GM21515 (cell line): ENCODE measurements at regions not wholly inside any gene's neighbourhood (a gene's known extent, or its start where the extent isn't known, plus 50 kb on each side); places are given as distances from the start of the nearest gene placed in this dataset.
"Not testable (repeated sequence)": the region's sequence is repeated elsewhere in the genome, so short reads cannot be mapped to it uniquely, and the experiment has no call there.

Experiments
- ATAC-seq: cut with Tn5 transposase; IDR thresholded peaks from one replicate; pipeline ENCODE4 v1.9.1; 2021; ENCODE audit not compliant: unreplicated experiment

DNA sequence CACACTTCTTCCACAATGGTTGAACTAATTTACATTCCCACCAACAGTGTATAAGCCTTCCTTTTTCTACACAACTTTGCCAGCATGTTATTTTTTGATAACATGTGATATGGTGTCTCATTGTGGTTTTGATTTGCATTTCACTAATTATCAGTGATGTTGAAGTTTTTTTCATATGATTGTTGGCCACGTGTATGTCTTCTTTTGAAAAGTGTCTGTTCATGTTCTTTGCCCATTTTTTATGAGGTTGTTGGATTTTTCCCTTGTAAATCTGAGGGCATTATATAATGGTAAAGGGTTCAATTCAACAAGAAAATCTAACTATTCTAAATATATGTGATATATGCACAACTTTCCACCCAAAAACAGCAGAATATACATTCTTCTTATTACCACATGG is 153.4 kb upstream of the POGK start:
- not testable (repeated sequence) for ATAC-seq

DNA sequence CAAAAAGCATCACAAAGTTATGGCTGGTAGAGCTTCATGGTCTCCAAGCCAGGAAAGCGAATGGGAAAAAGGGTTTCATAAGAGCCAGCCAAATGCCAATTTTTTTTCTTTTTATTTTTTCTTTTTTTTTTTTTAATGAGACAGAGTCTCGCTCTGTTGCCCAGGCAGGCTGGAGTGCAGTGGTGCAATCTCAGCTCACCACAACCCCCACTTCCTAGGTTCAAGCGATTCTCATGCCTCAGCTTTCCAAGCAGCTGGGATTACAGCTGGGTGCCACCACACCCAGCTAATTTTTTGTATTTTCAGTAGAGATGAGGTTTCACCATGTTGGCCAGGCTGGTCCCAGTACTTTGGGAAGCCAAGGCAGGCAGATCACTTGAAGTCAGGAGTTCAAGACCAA is 148.7 kb upstream of the POGK start:
- ATAC-seq, result not testable (repeated sequence)

DNA sequence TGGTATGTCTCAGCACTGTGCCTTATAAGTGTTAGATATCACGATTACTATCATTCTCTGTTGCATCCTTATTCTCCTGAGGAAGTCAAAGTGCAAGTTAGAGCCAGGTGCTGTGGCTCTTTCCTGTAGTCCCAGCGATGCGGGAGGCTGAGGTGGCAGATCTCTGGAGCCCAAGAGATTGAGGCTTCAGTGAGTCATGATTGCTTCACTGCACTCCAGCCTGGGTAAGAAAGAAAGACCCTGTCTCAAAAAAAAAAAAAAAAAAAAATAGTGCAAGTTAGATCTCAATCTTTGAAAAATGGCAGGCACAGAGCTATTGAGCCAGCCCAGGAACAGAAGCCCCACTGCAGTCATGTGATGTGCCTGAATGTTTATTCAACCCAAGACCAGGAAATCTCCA is 147.8 kb upstream of the POGK start:
- no peak for ATAC-seq

DNA sequence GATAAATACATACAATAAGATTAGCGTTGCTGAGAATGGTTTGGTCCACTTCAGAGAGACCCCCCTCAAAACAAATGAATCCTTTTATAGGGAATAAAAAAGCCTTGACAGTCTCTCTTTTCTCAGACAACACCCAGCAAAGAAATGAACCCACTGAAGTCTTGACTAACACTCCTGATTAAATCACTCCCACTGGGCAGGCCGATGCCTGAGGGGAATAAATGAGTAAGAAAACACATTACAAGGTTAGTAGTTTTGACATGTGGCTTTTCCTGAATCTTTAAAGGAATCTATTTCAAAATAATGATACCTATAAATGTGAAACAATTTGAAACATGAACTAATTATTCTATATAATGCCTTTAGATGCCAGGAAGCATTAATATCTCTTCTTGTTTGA is 146.9 kb upstream of the POGK start:
- no peak for ATAC-seq

DNA sequence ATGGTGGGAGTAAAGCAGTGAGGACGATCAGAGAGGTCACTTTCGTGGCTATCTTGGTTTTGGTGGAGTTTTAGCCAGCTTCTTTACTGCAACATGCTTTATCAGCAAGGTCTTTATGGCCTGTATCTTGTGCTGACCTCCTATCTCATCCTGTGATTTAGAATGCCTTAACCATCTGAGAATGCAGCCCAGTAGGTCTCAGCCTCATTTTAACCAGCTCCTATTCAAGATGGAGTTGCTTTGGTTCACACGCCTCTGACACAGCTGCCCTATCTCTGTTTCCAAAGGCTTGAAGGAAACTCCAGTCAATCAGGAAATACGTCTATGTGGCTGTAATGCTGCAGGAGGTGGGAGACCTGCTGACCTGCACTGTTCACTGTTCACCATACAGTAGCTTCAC is 146.1 kb upstream of the POGK start:
- no peak for ATAC-seq

DNA sequence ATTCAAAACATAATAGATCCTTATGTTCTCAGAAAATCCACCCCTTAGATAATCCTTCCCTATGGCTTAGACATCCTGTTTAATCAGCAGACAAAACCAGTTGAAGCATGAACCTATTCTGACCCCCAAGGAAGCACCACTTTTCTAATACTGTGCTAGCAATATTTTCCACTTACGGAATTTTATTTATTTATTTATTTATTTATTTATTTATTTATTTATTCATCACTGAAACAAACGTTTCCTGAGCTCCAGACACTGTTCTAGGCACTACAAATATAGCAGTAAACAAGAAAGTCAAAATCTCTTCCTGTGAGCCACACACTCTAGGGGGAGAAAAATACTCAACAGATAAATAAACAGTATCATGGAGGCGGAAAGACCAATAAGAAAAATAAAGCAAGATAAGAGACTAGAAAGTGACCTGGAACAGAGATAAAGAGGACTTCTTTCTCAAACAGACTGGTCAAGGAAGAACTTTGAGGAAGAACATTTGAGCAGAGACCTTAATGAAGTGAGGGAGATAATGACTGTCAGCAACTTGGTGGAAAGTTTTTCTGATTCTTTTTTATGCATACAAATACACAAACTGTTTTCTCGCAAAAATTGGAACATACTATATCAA is 145.5 kb upstream of the POGK start:
- no peak for ATAC-seq

DNA sequence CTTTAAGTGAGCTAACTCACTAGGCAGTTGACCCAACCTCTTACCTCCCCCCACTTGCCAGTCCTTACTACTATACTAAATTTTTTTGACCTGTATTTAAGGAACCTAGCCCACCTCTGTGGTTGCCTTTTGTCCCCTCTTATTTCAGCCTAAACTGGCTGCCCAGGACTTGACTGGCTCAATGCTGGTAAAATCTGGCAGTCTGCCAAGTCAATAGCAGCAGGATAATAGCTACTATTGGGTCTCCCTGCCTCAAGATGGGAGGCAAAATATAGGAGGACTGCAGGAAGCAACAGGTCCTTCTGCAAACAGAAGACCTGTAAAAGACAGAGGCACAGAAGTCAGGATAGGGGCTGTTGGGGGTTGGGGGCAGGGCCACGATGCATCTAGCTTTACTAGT is 144.2 kb upstream of the POGK start:
- no peak for ATAC-seq

DNA sequence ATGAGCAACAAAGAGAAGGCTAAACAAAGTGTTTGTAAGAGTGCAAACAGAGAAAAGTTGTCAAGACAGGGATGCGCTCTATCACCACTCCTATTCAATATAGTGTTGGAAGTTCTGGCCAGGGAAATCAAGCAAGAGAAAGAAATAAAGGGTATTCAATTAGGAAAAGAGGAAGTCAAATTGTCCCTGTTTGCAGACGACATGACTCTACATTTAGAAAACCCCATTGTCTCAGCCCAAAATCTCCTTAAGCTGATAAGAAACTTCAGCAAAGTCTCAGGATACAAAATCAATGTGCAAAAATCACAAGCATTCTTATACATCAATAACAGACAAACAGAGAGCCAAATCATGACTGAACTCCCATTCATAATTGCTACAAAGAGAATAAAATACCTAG is 143.4 kb upstream of the POGK start:
- ATAC-seq, result not testable (repeated sequence)

DNA sequence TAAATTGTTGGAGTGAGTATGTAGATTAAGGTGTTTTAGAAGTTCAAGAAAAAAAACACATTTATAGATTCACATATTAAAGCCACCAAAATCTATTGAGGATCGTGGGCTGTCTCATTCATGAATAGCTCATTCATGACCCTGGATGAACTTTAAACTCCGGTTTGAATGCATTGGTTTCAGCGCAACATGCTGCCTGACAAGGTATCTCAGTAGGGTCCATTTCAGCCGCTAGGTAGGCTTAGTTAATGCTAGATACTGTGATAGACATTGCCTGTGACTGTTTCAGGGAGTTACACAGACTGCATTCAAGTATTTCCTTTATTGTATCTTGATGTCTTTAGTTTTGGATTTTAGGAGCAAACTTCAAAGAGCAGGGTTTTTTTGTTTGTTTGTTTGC is 140.5 kb upstream of the POGK start:
- no peak for ATAC-seq

DNA sequence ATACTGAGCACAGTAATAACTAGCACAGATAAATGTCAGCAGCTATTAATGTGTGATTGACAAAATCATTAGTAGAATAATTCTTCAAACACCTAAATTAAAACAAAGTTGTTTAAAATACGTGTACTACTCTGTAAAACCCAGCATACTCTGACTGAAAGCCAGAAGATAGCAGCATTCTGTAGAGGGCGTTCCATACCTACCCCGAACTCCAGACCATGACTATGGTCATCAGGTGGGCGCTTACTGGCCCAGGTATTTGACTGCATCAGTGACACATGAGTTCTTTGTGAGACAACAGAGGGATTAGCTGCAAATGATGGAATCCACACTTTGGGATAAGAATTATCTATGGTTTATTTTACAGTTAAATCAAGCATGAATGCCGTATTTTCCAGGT is 139.7 kb upstream of the POGK start:
- no peak for ATAC-seq

DNA sequence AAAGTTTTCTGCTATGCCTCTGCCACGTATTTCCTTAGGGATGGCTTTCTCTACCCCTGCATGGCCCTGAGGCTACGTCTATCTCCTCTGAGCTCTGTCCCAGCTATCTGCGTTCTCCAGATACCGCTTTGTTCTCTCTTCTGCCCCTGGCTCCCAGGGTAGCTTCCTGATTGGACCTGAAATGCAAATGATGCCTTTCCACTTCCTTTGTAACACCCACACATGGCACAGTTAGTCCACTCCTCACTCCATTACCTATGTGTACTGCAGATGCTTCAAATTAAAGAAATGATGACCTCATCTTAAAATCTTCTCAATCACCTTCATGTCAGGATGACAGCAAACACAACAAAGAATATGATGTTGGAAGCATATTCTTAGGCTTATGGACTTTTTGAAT is 138.6 kb upstream of the POGK start:
- no peak for ATAC-seq

DNA sequence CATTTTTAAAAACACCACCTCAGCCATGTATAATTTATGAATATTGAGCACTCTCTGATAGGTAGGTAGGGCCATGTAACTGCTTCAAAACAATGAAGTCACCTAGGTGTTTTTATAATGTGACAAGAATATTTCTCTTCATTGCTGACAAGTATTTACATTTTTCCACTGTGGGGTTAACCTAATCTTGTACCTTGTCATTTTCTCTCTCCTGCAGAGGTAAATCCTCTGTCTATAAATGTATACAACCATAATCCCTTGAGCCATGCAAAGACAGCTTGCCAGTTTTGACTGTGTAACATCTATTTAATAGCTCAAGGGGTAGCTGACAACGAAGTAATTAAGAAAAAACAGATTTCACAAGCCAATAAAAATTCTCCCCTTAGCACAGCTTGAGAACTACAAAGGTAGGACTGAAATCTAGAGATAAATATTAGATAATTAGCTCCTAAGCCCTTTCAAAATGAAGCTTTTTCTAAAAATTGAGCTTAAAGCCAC is 137.6 kb upstream of the POGK start:
- ATAC-seq, result no peak

DNA sequence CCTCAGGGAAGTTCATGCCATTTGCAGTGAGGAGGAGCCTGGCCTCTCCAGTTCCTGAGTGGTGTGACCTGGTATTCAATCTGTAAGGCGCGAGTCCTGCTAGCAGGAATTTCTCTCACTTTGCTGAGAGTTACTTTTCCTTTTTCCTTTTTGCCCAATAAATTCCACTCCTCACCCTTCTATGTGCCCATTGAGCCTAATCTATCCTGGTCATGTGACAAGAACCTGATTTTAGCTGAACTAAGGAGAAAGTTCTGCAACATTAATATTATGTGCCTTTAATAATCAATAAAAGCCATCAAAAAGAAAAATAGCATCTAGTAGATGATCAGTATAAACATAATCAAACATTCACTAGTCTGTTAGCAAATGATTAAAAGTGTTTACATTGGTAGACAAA is 136.1 kb upstream of the POGK start:
- no peak for ATAC-seq

DNA sequence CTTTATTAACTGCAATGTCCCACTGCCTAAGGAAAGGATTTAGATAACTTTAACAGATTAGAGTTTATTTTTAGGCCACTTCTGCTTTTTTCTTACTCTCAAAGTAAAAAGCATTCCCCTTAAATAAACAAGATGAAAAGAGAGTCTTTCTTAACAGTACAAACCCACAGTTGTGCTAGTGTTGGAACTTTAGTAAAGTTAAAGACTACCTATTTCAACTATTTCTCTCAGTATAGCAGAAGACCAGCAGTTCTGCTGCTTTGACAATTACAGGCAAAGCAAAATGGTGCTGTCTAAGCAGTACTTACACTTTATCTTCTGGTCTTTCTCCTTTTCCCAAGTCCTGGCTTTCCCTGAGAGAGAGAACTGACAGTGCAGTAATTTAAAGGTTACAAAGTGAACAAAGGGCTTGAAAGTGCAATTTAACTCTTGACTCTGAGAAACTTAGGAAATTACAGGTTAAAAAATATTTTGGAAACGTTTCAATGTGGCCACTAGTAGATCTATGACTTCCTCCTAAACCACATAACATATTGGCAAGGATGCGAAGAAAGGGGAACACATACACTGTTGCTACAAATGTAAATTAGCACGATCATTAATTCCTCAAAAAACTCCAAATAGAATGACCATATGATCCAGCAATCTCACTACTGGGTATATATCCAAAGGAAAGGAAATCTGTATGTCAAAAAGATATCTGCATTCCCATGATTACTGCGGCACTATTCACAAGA is 135.4 kb upstream of the POGK start:
- no peak for ATAC-seq

DNA sequence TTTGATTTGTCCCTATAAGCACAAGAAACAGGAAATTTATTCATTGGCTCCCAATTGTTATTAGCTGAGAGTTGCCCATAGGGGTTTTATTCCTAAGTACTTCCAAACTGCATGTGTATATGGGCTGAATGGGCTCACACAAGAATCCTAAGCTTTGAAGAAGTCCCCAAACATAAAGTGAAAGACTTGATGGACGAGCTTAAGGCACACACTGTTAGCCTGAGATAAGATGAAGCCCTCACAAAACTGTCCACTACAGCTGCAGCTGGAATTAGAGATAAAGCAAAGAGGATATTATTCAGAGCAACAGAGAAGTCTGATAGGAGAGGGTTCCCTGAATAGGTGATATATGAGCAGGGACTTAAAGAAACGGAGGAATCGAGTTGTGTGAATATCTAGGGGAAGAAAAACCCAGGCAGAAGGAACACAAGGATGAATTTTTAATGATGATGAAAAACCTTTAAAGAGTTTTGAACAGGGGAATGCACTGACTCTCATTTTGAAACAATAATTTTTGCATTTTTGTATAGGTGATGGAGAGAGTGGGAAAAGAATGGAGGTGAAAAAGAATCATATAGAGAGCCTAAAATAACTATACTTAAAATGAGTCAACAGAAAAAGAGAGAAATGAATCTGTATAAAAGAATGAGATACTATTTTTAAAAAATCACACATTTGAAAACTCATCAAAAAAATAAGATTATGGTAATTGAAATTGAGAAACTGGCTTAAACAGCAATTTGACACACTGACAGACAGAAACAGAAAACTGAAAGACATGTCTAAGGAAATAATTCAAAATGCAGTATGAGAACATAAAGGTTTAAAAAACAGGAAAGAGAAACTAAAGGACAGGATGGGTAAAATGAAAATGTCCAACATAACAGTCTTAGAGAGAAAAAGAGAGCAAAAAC is 133.6 kb upstream of the POGK start:
- no peak for ATAC-seq

DNA sequence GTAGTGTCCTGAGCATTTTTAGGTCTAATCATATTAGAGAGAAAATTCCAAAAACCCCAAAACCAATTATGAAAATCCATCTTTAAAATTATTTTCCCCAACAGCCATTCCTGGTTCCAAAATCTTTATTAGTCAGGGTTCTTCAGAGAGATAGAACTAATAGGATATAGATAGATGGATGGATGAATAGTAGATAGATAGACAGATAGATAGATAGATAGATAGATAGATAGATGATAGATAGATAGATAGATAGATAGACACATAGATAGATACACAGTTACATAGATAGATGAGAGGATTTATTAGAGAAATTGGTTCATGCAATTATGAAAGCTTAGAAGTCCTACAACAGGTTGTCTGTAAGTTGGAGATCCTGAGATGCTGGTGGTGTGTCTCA is 122.7 kb upstream of the POGK start:
- ATAC-seq, result no peak

DNA sequence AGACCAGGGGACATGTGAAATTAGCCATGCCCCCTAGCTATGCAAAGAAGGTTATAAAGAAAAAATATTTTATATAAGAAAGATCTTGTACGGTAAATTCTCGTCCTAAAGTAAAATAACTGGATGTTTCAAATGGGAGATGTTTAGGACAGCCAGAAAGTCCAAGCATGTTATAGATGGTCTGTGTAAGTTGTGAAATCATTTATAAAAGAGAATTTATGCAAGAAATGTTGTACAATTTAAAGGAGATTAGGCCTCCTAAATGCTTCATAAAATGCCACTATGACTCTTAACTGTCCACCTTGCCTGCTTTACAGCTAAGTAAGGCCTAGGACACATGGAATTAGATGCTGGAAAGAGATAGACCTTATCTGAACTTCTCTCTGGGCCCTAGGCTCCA is 118.1 kb upstream of the POGK start:
- ATAC-seq, result no peak

DNA sequence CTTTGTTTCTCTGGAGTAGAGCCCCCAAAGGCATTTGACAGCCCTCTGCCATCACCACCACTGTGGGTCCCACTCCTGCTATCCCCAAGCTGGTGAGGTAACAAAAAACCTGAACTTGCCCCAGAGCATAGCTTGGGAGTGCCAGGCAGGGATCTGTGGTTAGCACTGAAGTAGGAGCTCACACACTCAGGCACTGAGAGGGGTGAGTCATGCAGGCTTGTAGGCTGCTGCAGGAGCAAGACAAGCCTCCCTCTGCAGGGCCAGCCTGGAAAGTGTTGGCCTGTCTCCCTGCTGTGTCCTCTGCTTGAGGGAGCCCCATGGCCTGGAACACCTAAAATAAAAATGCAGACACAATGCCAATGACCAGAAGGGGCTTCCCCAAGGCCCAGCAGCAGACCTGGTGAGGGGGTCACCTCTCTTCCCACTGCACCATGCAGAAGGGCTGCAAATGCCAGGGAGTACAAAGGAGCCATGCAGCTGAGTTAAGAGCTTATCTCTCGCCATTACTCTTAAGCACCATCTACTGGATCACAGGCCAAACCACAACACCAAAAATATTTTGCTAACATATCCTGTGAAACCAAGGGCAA is 108.9 kb upstream of the POGK start:
- no peak for ATAC-seq

DNA sequence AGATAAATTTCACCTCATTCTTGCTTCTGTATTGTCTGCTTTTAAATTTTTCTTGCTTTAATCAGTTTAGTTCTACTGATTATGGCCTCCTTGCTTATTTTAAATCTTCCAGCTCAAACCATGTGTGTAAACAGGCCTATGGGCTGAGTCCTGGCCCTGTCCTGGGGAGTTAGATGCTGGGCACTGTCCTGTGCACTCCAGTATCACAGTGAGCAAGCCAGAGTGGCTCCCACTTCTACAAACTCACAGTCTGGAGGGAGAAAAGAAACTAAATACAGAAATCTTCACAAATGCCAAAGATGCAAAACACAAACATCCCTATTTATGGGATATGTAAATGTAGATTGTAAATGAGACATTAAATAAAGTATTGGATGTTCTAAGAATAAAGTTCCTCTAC is 101.1 kb upstream of the POGK start:
- no peak for ATAC-seq

DNA sequence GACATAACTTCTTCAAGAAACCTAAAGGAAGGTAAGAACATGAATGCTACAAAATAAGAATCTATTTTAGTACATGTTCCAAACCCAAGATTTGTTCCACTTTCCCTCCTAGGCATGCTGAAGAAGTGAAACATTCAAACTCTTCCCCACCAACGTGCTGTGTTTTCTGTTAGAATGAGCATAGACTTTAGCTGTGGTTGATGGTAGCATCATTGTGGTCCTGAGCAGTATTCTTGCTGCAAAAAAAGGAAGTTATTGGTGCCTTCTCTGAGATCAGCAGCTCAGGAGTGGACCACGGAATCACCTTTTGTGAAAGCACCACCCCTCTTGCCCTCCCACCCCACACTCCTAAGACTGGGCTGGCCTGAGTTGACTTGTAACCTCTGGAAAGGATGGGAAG is 100.4 kb upstream of the POGK start:
- ATAC-seq, result no peak

DNA sequence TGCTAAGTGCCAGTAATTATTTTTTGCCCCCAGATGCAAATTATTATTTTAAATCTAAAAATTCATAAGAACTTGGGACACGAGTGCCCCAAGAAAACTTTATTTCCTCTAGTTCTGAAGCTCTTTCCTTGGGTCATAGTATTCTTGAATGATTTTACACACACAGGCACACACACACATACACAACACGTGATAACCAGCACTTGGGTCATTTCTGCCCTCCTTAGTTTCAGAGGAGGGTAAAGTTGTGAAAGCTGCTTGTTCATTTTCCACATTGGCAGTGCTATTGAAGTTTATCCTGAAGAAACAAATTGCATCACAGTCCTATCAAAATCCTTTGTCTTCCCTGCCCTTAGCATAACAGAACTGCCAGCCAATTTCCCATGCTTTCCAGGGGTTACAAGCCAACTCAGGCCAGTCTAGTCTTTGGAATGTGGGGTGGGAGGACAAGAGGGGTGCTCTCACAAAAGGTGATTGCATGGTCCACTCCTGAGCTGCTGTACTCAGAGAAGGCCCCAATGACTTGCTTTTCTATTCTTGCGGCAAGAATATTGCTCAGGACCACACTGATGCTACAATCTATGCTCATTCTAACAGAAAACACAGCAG is 98.5 kb upstream of the POGK start:
- no peak for ATAC-seq
